Head of caudate nucleus (tissue), 42 donors: ENCODE measurements at regions not wholly inside any gene's neighbourhood (a gene's known extent, or its start where the extent isn't known, plus 50 kb on each side); places are given as distances from the start of the nearest gene placed in this dataset.

ENCODE experiments used
- DNase-seq, 42 donors: peaks; one replicate each; pipeline versions ENCODE4 v3.0.0 to v3.0.0-alpha.2; 2020 to 2021; ENCODE audit warnings: mixed read lengths in 7 of 42
- intact Hi-C: fragments of 100-400 bp; cut with DNase I; formaldehyde crosslinking; loops from one replicate; pipeline ENCODE4 v1.15.0; 2022

DNA sequence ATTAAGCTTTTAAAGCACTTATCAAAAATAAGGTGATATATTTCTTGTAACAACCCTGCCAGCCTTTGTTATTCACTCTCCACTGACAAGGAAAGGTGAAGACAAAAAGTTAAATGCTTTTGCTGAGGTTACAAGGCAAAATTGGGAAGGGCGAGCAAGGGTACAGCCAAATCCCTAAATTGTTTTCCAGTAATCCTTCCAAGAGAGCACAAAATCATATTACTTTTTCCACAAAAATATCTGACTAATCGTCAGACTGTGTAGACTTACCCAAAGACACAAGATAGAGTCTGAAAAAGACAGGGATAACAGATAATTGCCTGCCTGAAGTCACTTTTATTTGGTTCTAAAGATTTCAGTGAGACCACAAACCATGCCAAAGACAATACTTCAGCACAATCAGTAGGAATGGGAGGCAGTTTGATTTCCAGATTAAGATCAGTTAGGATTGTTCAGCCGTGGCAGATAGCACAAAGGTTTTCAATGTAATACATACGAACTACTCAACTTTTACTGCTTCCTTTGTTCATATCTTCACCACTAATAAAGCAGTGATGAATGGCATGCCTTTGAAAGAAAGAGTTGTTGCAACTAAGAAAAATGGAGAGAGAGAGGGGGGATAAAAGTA lies 383.8 kb upstream of the TUSC1 start:
- no peak for DNase-seq
- intact Hi-C loops = no loop called here

DNA sequence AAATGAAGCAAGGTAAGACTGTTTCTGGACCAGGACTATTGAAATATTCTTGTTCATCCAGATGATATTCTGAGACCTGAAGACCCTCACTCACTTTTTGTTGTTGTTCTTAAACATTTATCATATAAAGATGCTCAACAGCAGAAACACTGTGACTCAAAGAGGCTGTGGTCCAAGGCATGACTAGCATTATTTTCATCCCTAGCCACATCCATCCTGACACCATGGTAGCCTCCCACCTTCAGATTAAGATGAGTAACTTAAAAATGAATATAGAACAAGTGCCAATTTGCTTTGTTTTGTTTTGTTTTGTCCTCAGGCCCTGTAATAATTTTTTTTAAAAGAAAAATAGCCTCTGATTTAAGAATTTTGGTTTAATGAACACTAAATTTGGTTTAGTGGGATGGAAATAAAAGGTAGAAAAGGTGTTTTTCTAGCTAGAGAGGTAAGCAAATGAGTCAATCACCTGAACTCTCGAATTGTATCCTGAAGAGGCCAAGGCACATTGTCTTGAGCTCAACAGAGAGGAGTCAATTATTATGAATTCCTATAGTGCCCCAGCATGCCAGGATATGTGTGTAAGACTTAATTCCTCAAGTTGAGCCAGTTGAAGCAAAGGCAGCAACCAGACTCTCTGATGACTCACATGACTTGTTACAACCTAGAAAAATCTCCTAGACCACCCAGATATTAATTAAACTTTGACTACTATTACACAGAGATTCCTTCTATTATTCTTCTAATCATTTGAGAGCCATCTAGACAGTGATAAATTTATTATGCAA lies 380.1 kb upstream of the TUSC1 start:
- intact Hi-C loops = no loop called here

DNA sequence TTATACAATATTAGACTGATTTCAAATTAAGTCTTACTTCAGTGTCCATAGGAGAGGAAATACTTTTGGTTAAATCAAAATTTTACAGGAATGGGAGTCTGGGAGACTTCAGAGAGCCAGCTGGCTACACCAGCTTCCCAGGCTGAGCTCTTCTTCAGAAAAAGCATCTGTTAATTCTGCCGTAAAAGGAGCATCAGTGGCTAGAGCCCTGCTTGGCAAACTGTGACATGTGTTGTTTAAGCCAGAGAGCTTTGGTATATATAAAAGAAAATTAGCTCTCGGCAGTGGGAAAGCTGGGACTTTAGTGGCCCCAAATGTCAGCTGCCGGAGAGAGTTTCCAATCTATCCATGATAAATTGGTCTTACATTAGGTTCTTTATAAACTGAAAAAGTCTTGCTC lies 378.8 kb upstream of the TUSC1 start:
- intact Hi-C loops = no loop called here

More for the DNA sequence above, 380.1 kb upstream of the TUSC1 start:
- DNase-seq = no peak

DNA sequence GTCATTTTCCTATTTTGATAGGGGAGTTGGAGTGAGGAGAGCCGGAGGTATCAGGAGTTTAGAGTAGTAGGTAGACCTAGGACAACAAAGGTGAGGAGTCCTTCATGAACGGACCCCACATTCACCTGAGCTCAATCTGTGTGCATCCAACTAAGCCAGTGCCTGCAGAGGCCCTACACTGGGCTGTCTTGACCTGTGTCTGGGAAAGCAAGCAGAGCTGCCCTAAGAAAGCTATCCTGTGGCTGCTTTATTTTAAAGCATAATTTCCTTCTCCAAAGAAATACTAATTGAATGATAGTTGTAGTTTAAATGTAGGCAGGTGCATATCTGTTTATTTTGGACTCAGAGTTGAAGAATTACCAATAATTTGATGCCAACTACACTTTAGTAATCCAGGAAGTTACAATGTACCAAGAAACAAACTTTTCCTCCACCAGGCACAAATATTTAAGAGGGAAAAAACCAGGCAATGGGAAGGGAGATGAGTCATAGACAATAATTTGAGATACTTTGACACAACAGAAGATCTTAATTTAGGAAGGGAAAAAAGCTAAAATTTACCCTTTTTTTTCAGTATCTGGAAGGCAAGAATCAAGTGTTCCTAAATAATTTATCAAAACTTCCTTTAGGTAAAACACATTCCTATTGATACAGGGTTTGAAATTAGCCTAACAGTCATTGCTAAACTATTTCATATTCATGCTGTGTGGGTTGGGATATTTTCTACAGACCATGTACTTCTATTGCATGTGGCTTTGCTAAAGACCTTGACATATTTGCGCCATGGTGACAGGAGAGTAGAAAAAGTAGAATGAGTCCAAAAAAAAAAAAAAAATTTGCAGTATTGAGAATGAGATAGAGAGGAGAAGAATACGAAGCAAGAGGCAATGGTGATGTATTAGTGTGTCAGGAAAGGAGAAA lies 376.6 kb upstream of the TUSC1 start:
- DNase-seq = no peak
- intact Hi-C loops = no loop called here

More for the DNA sequence above, 378.8 kb upstream of the TUSC1 start:
- DNase-seq = no peak

DNA sequence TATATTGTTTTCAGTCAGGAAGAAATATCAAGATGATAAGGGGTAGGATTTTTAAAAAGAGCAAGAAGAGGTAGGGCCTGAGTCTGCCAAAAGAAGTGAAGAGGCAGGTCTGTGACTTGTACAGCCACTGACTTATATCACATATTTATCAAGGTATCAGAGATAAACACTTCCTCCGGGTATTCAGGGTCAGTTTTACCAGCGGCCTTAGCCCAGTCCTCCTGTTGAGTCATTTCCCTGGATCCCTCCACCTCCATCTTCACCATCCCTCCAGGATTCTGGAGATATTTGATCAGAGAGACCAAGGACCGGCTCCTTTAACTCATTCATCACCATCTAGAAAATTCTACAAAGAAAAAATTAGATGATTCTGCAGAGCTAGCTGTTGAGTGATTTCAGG lies 375.7 kb upstream of the TUSC1 start:
- intact Hi-C loops = no loop called here
- DNase-seq = no peak

DNA sequence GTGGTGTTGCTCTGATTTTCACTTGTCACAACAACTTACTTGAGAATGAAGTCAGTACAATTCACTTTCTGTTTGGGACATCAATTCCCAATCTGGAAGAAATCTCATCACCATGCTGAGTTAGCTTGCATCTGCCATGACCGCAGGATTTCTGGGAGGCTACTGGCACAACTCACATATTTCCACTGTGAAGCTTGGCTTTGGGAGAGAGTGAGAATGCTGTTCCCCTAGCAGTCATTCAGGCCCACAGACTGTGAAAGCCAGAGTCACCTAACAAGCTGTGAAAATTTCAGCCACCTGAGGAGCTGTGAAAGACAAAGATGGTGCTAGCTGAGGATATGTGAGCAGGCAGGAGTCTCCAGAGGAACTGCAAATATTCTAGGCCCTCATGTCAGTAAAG lies 365.2 kb upstream of the TUSC1 start:
- intact Hi-C loops = no loop called here

DNA sequence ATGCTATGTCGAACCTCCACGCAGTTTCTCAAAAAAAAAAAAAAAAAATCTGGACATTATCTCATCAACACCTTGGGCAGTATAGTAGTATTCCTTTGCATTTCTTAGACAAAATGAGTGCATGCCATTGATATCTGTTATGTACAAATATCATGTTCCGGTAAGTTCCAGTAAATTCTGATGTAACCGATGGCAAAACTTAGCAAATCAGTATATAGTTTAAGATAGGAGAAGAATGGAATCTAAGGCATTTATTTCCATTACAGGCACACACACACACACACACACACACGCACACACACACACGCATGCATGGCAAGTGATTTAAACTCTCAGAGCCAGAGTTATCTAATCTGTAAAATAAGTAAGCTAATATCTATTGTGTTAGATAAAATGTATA lies 356.5 kb upstream of the TUSC1 start:
- no peak for DNase-seq
- intact Hi-C loops = no loop called here

More for the DNA sequence above, 365.2 kb upstream of the TUSC1 start:
- DNase-seq = no peak

DNA sequence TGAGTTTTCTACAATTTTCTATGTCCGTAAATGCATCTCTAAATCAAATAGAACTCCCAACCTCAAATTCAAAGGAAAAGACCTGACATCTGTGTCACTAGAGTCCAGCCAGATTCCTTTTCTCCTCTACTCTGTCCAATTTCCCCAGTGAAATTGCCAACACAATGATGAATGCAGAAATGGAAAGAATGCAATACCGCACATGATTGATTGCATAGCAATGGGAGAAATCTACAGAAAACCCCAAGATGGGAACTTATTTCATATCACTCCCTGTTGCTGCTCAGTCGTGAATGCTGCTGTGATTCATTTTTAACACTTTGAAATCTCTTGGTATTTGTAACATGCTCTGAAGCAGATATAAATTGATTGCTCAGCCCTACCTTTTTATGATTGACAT lies 355.1 kb upstream of the TUSC1 start:
- intact Hi-C loops = no loop called here
- DNase-seq = no peak

DNA sequence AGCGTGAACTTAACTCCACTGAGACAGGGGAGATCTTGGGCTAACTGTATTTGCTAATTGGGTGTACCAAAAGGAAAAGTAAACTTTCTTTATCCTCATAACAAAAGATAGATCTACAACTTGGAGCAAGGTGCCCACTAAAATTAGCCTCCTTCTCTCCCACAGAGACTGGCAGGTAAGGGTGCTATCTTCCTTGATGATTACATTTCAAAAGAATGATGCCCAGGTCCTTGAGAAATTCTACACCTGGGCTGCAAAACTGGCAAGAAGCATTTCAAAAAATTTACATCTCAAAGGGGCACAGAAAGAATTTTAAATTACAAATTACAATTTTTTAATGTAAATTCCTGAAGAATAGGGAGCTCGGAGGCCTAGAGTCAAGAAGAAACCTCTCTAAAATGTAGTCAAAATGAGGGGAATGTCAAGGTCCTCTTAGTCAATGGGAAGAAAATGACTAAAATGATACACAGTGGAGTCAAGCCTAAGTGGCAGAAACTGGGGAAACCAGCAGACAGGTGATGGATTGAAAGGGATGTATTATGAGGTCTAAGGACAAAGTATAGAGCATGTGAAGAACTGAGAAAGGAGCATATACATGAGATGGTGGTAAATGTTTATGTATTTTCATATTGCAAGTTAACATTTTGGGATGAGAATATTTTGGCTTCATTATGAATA lies 348.3 kb upstream of the TUSC1 start:
- no peak for DNase-seq
- intact Hi-C loops = no loop called here

DNA sequence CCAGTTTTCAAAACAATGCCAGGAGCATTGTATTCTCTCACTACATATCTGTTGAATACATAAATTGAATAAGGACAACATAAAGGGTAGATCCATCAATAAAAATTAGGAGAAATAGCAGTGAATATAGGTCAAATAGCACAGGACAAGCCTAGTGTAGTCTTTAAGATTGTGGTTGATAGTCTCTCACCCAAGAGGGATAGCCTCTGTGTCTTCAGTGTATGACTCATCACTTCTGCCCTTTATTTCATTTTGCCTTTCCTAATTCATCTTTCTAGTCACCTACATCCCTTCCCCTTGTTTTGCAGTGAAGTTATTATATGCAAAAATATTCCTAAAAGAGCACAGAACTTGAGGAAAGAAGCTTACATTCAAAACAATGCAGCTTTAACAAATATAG lies 335.0 kb upstream of the TUSC1 start:
- intact Hi-C loops = no loop called here
- DNase-seq = no peak

DNA sequence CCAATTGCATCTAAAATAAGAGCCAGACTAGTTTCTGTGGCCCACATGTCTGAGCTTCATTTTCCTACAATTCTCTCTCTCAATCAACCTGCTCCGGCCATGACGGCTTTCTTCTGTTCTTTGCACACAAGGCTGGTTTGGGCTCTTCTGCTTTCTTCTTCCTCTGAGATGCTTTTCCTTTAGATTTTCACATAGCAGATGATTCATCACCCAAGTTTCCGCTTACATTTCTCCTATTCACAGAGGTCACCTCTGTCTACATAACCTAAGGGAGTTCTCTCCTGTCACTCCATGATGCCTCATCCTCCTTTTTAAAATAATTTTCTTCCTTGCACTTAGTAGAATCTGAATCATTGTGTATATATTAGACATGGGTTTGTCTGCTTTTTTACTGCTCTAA lies 334.6 kb upstream of the TUSC1 start:
- no peak for DNase-seq
- intact Hi-C loops = no loop called here

DNA sequence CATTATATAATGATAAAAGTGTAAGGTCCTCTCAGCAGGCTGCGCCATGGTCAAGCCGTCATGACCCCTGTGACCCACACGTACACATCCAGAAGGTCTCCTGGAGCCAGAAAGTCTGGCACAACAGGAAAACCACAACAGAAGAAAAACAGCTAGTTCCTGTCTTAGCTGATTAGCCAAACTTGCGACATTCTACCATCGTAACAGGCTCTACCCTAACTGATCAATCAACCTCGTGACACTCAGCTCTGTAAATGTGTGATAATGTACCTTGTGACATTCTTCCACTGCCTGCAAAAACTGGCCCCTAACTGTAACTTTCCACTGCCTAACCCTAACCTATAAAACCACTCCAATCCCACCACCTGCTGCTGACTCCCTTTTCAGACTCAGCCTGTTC lies 316.4 kb upstream of the TUSC1 start:
- no peak for DNase-seq
- intact Hi-C loops = no loop called here

DNA sequence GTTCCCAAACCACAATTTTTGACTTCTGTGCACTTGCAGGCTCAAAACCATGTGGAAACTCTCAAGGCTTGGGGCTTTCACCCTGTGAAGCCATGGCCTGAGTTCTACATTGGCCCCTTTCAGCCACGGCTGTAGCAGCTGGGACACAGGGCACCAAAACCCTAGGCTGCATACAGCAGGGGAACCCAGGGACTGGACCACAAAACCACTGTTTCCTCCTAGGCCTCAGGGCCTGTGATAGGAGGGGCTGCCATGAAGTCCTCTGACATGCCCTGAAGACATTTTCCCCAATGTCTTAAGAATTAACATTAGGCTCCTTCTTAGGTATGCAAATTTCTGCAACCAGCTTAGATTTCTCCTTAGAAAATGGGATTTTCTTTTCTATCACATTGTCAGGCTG lies 312.1 kb upstream of the TUSC1 start:
- no peak for DNase-seq
- intact Hi-C loops = no loop called here

DNA sequence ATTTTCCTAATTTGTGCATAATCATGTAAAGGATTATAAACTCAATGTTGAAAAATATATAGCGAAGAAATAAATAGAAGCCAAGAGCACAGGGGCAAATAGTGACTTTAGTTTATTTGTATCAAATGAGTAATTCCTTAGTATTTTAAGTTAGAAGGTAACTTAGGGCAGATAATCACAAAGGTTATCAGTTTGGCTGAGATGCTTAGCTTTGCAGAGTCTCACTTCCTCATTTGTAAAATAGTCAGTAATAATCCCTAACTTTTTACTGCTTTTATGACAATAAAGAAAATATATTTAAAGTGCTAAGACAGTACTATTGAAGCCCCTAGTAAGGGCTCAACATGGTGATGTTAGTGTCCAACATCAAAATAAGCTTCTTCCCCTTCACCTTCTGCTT lies 297.4 kb upstream of the TUSC1 start:
- intact Hi-C loops = no loop called here
- no peak for DNase-seq

DNA sequence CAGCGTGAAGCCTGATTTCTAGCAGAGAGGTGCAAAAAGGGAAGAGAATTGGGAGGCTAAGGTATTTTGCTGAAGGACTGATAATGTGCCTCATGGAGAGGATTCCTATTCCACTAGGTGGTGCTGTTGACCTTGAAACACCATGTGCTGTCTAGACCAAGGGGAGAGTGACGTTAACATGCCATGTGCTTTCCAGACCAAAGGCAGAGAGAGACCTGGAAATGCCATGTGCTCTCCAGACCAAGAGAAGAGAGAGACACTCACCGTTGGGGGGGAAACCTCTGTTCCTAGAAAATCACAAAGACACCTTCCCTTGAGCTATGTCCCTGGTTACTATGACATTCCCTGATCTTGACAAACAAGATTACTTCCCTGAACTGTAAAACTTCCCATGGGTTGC lies 286.0 kb upstream of the TUSC1 start:
- intact Hi-C loops = loop anchor here (5.0 kb wide), 1 partner anchor 363 kb away; no protein-coding TSS in a partner anchor

DNA sequence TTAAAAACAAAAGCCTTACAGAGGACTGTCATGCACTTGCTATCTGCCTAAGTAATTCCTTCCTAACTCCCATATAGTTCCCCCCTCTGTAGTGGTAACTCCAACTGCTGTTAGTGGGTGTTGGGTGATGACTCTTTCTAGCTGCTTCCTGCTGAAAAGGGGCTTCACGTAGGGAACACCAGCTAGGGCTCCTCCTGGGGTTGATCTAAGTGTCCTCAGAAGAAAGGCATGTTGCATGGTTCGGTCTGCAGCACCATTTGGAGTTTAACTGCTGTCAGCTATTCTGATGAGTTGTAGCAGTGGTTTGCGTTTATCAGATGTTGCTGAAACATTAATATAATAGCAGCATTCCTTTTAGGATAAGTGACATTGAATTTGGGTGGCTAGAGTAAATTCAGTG lies 281.9 kb upstream of the TUSC1 start:
- intact Hi-C loops = loop anchor here (5.0 kb wide), 1 partner anchor 367 kb away; no protein-coding TSS in a partner anchor
- DNase-seq = no peak

More for the DNA sequence above, 286.0 kb upstream of the TUSC1 start:
- peak in 26 of 42 donors; percentile 6 to 70 (median 40) for DNase-seq

DNA sequence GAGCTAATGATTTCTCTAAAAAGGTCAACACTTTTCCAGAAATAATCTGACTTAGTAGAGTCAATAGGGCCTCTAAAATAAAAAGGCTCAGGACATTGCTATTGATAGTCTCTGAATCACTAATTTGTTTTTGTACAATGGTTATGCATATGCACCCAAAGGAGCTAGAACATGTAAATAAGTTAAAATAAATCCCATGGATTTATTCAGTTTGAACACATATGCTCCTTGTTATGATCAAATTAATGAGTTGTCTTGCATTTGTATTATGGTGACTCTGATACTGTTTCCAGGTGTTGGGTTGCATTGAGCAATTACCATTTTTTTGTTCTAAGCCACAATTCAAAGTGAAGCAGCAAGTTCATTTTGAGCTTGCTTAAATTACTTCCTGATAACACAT lies 276.0 kb upstream of the TUSC1 start:
- DNase-seq = no peak
- intact Hi-C loops = no loop called here

DNA sequence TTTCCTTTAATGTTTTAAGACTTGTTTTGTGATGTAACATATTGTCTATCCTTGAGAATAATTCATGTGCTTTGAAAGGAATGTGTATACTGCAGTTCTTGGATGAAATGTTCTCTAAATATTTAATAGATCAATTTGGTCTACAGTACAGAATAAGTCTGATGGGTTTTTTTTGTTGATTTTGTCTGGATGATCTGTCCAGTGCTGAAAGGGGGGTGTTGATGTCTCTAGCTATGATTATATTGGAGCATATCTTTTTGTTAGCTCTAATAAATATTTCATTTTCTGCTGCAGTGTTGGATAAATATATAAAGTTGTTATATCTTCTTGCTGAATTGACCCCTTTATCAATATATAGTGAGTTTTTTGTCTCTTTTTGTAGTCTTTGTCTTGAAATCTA lies 269.9 kb upstream of the TUSC1 start:
- DNase-seq = no peak
- intact Hi-C loops = no loop called here

DNA sequence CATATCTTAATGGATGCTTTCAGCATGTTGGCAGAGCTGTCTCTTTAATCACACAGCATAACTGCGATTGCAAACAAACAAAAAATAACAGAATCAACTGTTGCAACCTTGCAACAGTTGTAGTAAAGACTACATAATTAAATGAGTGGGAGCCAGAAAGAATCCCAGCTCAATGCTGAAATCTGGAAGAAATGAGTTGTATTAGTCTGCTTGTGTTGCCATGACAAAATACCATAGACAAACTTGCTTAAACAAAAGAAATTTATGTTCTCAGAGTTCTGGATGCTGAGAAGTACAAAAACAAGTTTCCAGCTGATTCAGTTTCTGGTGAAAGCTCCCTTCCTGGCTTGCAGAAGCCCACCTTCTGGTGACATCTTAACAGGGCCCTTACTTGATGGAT lies 260.9 kb upstream of the TUSC1 start:
- no peak for DNase-seq
- intact Hi-C loops = no loop called here
